ENCODE measurements at regions not wholly inside any gene's neighbourhood (a gene's known extent, or its start where the extent isn't known, plus 50 kb on each side); places are given as distances from the start of the nearest gene placed in this dataset.
A peak's percentile ranks its signal among the peaks of the same experiment; 100 is the strongest.
"Not testable (repeated sequence)": the region's sequence is repeated elsewhere in the genome, so short reads cannot be mapped to it uniquely, and the experiment has no call there.

GRCh38 chr5:99061299-99061698 lies 132.5 kb upstream of the CHD1 start:
- DNase-seq (ENCODE audit: low read depth in 2 of 2): no peak

- peak; percentile 47 to 74 for DNase-seq (ENCODE audit: low read depth in 2 of 2)
Observed at GRCh38 chr5:99060306-99061261, 131.8 kb upstream of the CHD1 start.

DNA sequence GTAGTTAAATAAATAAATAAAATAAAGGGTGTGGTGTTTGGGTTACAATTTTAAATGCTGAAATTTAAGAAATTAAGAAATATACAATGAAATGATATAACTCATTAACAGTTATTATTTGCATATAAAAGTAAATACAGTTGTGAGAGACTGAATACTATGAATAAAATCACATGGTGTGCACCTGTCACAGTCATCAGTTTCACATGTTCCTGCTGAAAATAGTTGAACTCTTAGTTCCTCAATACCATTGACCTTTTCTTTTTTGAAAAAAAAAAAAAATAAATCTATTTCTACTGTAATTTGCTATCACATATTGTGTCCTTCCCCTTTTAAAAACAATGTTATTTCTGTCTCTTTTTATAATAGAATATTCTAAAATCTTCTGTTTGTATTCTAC lies 130.9 kb upstream of the CHD1 start:
- no peak for DNase-seq (ENCODE audit: low read depth in 2 of 2)

DNA sequence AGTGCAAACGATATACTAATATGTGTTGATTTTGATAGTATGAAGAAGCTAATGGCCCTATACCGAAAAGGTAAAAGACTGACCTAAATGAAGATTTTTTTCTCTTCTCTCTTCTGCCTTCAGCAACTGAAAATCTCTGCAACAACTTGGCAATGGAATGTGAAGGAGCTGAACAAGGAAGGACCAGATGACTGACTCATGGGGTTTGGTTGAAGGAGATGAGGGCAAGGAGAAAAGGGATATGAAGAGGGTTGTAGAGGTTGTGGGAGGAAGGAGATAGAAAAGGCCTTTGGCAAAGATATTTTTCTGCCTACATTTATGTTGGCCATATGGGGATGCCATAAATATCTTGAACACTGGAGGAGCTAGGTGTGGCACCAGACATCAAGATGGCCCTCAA lies 129.7 kb upstream of the CHD1 start:
- no peak for DNase-seq (ENCODE audit: low read depth in 2 of 2)

DNA sequence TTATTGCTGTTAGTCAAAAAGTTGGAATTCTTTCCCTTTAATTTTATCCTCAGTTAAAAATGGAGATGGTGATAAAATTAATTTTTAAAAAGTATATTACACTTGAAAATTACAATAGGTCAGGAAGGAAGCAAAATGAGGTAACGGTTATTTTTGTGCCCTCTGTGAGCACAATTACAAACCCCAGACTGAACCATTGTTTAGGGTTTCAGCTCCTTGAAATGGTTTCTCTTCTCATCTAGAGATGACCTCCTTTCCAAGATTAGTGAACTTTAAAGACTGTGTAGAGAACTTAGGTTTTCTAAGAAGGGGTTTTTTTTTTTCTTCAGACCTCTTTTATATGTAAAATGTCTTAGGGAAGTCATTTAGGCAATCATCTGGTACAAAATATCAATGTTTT lies 126.2 kb upstream of the CHD1 start:
- DNase-seq (ENCODE audit: low read depth in 2 of 2): no peak

DNA sequence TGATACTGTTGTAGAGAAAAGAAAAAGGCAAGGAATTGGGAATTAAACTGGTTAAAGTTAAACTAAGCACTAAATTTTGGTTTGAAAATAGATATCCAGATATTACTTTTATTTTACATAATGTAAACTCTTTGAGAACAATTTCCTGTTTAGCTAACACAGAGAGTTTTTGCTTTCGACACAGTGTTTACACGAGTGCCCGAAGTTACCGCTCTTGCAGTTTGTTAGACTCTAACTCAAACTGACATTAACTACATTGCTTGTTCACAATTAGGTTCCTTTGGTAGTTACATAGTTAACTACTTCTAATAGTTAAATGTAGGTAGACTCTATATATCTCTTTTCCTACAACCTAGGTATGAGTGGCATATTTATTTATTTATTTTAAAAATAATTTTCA lies 117.1 kb upstream of the CHD1 start:
- DNase-seq (ENCODE audit: low read depth in 2 of 2): no peak

DNA sequence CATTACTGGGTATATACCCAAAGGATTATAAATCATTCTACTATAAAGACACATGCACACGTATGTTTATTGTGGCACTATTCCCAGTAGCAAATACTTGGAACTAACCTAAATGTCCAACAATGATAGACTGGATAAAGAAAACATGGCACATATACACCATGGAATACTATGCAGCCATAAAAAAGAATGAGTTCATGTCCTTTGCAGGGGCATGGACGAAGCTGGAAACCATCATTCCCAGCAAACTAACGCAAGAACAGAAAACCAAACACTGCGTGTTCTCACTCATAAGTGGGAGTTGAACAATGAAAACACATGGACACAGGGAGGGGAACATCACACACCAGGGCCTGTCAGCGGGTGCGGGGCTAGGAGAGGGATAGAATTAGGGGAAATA lies 114.5 kb upstream of the CHD1 start:
- not testable (repeated sequence) for DNase-seq (ENCODE audit: low read depth in 2 of 2)

DNA sequence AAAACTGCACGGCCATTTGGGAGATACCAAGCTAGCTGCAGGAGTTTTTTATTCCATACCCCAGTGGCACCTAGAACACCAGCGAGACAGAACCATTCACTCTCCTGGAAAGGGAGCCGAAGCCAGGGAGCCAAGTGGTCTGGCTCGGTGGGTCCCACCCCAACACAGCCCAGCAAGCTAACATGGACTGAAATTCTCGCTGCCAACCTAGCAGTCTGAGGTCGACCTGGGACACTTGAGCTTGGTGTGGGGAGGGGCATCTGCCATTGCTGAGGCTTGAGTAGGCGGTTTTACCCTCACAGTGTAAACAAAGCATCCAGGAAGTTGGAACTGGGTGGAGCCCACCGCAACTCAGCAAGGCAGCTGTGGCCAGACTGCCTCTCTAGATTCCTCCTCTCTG lies 108.9 kb upstream of the CHD1 start:
- DNase-seq (ENCODE audit: low read depth in 2 of 2): no peak

- no peak for DNase-seq (ENCODE audit: low read depth in 2 of 2)
Observed at GRCh38 chr5:99035942-99036341, 107.1 kb upstream of the CHD1 start.

DNA sequence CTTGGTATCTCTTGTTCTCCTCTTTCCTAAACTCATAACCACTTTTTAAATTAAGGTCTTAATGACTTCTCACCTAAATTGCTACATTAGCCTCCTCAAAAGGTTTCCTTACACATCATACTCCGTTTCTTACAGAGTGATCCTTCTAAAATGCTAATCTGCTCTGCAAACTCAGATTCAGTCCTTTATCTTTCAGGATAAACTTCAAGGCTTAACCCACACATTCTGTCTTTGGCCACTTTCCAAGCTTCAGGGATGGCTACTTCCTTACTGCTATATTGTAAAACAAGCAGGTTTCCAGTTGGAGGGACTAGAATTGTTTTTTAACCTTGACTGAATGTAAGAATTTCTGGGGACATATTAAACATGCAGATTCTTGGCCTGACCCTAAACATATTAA lies 105.5 kb upstream of the CHD1 start:
- DNase-seq (ENCODE audit: low read depth in 2 of 2): no peak

GRCh38 chr5:99033014-99033900 lies 104.5 kb upstream of the CHD1 start:
- DNase-seq (ENCODE audit: low read depth in 2 of 2): no peak

DNA sequence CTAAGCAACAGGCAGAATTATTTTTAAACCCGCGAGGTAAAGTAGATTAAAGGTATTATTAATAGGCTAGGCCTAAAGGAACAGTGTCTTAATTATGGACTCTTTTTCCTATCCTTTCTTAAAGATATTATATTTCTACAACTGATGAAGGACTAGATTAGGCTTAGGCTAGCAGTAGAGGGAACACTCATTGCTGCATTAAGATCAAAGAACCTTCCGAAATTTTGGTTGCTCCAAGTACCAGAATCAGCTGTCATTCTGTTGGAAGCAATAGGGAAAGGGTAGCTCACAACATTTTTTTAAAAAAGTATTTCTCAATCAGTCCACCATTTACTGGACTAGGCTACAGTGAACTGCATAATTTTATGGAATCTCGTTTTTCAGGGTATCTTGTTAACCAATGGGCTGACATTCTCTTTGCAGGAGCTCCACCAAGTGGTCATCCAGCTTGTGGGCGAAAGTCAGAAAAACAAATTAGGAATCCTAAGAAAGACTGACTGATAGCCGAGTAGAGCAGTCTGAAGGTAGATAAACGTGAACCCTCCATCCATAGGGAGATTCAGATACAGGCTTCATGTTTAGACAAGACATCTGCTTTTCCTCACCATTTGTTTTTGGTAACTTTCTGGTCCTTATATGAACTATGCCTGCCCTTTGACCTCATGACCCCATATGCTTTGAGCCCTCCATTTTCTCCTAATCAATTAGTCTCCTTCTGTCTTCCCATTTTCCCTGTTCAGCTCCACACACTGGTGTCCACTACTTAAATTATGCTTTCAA lies 103.6 kb upstream of the CHD1 start:
- peak in 1 of 2 donors; percentile 4 for DNase-seq (ENCODE audit: low read depth in 2 of 2)

DNA sequence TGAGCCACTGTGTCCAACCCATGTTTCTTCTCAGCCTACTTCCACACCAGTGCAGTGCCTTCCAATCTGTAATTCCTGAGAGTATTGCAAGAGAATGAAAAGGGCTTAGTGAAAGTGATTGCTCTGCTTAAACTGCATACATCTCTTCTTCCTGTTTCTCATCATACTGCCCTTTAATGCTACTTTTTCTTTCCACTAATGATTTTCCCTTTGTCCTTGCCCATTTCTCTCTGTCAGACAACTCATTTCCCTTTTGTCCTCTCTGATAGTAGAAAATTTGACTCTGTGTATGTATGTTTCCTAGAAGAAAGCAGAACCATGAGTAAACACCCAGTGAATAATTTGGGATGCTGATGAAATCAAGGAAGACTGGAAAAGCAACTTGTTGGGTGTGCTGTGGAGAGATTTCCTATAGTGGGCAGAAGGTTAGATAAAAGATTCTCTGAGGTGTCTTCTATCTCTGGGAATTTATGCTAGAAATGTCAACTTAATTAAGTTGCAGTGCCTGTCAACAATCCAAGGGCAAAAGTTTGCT lies 102.2 kb upstream of the CHD1 start:
- no peak for DNase-seq (ENCODE audit: low read depth in 2 of 2)

GRCh38 chr5:99029172-99029571 lies 100.4 kb upstream of the CHD1 start:
- no peak for DNase-seq (ENCODE audit: low read depth in 2 of 2)

DNA sequence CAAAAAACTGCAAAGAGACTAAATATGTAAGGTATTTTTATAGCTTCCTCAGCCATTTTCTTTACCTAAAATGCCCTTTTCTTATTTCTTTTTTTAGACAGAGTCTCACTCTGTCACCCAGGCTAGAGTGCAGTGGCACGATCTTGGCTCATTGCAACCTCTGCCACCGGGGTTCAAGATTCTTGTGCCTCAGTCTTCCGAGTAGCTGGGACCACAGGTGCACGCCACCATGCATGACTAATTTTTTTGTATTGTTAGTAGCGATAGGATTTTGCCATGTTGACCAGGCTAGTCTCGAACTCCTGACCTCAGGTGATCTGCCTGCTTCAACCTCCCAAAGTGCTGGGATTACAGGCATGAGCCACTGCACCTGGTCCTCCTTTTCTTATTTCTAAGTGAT lies 99.4 kb upstream of the CHD1 start:
- not testable (repeated sequence) for DNase-seq (ENCODE audit: low read depth in 2 of 2)

DNA sequence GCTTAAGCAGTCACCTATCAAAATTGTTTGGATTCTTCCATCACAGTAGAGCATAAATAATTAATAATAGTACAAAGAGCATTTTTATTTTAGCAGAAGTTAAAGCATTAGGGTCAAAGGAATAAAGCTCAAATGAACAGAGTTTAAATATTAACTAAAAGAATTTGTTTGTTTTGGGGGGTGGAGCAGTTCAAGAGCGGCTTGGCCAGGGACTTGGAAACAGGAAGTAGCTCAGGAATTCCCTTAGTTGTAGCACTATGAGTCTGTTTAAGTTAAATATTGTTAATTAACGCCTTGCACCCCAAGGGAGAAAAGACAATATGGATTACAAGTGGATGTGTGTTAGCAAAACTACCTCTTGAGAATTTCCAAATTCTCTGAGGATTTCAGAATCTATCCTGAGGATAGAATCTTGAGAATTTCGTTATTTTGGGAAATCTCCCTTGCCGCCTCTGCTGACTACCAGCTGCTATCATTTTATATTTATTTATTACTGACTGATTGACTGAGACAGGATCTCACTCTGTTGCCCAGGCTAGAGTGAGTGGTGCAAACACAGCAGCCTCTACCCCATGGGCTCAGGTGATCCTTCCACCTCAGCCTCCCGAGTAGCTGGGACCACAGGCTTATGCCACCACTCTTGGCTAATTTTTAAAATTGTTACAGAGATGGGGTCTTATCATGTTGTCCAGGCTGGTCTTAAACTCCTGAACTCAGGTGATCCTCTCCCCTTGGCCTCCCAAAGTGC lies 96.7 kb upstream of the CHD1 start:
- DNase-seq (ENCODE audit: low read depth in 2 of 2): no peak

- no peak for DNase-seq (ENCODE audit: low read depth in 2 of 2)
Observed at GRCh38 chr5:99023330-99023729, 94.5 kb upstream of the CHD1 start.

DNA sequence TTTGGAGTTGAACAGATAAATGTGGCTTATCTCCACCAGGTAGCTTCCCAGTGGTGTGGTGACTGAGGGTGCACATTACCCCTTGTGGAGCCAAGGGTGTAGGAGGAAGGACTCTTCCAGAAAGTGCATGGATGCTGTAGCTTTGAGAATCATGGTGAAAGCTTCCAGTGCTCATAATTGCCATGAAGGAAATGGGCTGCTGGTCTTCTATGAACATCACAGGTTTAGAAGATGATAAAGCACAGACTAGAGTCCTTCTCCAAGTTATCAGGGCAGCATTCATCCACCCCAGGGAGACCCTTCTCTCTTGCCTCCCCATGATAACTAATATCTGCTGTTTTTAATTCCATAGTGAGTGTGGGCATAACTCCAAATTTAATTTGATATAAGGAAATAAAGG lies 93.4 kb upstream of the CHD1 start:
- DNase-seq (ENCODE audit: low read depth in 2 of 2): no peak

- no peak for DNase-seq (ENCODE audit: low read depth in 2 of 2)
Observed at GRCh38 chr5:99020698-99021048, 91.9 kb upstream of the CHD1 start.

- no peak for DNase-seq (ENCODE audit: low read depth in 2 of 2)
Observed at GRCh38 chr5:99019812-99020697, 91.2 kb upstream of the CHD1 start.

All from stimulated activated CD8-positive, alpha-beta memory T cell treated with anti-CD3 and anti-CD28 coated beads, Interleukin-15, amount 100 ng/mL, for 4 hours (primary cell).